GM21723 (cell line): ENCODE measurements at regions not wholly inside any gene's neighbourhood (a gene's known extent, or its start where the extent isn't known, plus 50 kb on each side); places are given as distances from the start of the nearest gene placed in this dataset.

ENCODE experiments used
- ATAC-seq: cut with Tn5 transposase; IDR thresholded peaks from one replicate; pipeline ENCODE4 v1.9.1; 2021; ENCODE audit warnings: mild to moderate bottlenecking, moderate library complexity; ENCODE audit not compliant: unreplicated experiment

DNA sequence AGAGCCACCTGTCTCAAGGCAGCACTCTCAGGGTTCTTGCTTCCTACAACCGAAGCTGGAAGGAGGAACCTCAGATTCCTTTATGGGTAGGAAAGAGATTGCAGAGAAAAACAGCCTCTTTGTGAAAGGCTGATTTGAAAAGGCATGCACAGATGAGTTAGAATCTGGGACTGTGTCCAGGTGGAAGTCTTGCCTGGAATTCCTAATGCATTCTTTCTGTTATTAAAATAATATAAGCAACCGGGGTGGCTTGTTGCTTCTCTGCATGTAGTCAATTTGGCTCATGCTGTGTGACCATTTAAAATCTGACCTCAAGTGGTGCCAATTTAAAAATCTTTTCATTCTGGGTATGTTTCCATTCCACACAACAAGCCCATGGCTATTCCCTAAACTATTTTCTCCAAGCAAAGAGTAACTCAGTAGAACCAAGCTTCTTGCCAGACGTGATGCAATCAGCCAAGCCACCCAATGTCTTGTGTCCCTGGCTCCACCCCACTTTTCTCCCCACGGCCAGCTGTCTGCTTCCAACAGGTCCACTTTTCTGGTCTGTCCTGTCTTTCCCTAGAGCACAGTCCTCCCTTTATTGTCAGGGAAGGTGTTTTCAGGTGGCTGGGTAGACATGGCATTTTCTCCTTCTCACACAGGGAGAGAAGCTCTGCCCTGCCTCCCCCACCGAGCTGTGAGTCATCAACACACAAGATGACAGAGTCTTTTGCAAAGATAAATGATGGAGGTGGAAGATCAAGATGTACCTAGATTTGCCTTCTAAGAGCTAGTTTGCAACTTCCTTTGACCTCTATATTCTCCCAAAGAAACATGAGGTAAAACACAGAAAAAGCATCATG, 394.3 kb downstream of the FOXO1 start:
- no peak for ATAC-seq

DNA sequence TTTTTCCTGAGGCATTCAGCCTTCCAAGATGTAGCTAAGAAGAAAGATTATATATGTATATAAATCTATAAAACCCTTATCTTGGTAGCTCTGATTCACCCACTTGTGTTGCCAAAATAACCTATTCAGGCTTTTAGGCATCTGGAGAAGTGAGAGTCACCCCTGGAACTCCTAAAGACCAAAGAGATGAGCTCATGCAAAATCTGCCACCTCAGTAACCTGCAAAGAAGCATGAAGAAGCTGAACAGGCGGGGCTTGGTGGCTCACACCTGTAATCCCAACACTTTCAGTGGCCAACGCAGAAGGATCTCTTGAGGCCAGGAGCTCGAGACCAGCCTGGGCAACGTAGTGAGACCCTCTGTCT, 393.7 kb downstream of the FOXO1 start:
- no peak for ATAC-seq

DNA sequence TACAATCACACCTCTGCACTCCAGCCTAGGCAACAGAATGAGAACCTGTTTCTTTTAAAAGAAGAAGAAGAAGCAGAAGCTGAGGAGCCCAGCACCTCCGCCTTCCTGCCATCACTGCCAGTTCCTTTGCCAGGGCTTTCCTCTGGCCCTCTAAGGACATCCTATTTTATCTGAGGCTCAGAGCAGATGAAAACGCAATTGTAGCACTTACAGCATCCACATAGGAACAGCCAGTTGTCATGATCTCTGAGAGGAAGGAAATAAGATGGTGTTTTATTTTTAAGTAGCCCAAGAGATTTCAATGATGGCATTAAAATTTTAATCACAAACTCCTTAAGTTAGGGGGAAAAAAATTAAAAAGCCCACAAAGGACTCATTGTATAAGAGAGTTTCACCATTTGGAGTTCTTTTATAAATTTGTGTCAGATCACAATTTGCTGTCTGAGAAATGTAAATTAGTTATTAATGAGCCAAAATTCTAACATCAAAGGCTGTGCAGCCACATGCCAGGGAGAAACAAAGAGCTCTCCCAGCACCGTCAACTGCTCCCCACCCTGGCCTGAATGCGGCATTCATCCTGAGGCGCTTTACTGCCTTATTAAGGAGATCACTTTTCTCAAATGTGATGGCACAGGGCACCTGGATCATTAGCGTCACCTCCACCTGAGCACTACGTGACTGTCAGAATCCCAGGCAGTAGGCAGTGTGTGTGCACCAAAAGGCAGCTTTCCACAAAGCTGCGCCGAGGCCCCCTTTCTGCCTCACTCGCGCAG, 393.0 kb downstream of the FOXO1 start:
- ATAC-seq = no peak

DNA sequence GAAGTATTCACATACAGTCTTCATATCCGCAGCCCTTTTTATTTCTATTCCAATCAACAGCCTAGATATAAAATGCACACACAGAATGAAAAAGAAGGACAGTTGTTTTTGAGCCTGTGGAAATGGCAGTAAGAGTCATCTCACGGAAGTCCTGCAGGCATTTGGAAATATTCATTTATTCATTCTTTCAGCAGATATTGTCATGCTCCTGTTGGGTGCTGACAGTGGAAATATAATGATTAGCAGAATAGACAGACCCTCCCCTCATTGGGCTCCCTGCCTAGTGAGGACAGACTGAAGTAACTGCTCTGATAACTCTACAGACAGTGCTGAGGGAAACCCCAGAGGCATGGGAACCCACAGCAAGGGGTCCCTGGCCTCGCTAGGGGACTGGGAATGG, 392.3 kb downstream of the FOXO1 start:
- no peak for ATAC-seq

DNA sequence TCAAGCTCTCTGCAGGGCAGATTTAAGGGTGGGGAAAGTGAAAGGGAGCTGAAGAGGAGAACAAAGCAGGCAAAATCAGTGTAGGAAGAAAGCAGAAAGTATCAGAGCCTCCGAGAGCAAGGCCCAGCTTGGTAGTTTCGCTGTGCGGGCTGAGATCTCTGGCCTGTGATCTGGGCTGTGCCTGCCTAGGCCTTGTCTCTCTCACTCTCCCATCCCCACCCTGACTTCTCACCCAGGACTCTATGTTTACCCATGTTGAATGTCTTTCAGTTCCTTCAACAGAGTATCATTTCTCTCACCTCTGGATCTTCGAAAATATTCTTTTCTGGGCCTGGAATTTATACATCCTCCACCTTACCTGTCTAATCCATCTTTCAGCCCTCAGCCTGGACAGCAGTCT, 391.3 kb downstream of the FOXO1 start:
- no peak for ATAC-seq

DNA sequence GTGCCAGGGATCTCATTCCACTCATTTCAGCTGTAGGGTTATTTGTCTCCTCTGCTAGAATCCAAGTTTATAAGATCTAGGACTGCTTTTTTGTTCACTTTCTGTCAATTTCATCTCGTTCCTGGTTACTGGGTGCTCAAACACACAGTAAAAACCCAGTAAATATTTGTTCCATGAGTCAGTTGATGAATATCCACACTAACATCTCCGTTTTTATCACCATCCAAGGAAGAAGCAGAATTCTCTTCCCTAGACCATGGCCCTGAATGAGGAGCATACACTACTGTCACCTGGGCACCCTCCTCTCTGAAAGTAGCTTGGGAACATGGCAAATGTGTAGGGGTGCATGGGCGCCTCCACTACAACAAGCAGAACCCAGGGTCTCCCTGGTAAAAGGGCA, 390.8 kb downstream of the FOXO1 start:
- ATAC-seq = no peak

DNA sequence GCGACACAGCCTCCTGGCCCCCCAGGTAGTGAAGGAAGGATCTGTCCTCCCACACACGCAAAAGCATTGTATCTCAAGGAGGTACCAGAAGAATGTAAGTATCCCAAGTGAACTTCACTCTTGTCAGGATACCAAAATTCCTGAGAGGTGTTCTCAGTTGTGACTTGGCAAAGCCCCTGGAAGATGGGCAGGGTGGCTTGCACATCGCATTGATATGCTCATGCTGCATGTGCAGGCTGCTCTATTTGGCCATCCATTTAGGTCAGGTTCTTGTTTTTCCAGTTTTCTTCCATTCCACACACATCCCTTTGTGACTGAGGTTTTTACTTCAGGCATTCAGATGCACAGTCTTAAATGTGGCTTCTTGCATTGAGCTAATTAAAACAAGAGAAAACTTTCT, 382.8 kb downstream of the FOXO1 start:
- ATAC-seq = no peak

DNA sequence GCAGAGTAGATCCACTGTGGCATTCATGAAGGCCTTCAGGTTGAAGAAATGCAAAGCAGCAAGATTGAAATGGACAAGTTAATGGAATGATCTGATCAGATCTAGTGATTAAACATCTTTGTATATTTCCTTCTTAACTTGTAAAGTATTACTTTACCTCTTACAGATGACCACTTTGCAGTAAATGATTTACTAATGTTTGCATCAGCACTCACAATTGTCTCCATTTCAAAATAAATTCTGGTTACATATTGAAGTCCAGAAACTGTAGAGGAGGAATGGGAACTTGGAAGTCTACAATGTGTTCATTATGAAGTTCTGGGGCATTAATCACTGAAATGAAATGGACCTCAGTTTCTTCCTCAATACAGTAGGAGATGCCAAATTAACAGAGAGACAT, 380.8 kb downstream of the FOXO1 start:
- no peak for ATAC-seq

DNA sequence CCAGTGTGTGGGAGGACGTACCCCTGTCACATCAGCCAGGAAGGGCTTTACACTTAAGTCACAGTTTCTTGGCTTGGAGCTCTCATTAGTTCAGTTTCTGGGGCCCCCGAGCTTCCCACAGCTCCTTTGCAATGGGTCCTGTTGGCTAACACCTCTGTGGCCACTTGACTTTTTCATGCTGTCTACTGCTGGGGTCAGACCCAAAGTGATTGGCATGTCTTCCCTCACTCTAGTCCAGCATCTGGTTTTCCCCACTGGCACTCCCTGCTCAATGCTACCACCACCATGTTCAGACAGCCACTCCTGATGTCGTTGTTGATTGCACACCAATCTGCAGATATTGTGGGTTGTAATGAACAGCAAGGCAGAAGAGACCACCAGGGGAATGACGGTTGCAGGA, 379.0 kb downstream of the FOXO1 start:
- ATAC-seq = no peak

DNA sequence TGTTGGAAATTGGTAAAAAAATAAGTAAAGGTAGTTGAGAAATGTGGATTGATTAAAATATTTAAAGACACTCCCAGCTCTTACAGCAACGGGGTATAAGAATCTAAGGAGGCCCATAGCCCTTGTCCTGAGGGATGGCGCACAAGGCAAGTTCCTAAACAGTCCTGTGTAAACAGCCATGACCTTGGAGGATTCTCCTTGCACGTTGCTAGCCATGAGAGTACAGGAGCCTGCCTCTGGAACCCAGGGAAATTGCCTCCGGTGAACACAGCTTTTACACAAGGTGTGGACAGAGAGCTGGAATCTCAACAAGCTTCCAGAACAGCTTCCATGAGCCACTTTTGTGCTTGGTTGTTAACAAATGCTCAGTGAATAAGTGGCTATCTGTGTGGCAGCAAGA, 378.2 kb downstream of the FOXO1 start:
- no peak for ATAC-seq

DNA sequence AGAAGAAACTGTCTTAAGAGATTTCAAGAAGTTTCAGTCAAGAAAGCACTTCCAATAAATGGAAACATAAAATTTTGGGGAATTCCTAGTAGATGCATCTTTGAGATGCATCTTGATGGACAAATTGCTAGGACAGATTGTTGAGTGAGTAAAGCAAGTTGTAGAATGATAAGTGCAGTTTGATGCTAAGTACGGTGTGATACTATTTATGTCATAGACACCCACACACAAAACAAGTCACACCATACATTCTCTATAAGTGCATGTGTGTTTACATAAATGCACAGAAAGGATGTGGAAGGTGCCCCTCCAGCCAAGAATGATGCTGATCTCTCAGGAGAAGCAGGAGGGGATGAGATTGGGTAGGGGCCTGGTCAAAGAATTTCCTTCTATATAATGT, 375.7 kb downstream of the FOXO1 start:
- ATAC-seq = no peak

DNA sequence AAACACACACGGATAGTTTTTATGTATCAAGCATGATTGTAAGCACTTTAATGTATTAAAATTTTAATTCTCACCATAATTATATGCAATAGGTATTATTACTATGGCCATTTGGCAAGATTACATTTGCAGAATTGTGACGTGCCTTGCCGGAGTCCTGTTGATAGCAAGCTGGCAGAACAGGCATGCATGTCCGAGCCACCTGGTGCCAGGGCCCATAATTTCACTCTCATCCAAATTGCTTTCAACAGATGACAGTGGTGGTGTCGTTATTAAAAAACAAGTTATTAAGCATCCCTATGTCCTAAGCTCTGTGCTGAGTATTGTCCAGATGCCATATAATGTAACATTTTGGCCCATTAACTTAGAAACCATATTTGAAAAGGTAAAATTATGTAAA, 374.3 kb downstream of the FOXO1 start:
- ATAC-seq = no peak

DNA sequence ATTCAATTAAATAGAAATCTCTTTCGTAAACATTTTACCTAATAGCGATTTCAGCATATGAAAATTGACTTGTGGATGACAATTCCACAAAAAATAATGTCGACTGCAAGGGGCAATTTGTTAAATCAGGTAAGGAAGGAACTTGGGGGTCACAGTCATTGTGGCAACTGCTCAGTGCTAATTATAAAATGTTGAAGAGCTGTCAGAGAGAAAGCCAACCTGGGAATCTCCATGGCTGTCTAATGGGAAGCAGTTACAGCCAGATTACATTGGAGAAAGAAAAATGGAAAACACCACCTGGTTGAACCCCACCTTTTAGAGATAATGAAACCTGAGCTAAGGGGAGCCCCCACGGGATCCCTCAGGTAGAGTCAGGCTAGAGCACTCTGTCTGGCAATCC, 373.9 kb downstream of the FOXO1 start:
- ATAC-seq = no peak

DNA sequence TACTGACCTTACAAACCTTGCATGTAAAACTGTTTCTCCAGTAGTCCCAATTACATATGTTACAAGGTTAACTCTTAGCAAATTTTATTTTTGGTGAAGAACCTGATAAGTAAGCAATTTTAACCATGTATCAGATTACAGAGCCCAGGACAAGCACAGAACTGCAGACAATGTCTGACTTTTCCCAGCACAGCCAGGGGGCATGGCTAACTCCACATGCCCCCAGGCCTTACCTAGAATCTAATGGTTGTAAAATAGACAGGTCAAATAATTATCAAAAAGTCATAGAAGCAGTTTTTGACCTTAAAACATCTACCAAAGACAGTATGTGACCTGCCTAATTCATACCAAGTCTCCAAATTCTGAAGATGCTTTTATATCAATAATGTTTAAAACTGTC, 364.1 kb downstream of the FOXO1 start:
- ATAC-seq = no peak

DNA sequence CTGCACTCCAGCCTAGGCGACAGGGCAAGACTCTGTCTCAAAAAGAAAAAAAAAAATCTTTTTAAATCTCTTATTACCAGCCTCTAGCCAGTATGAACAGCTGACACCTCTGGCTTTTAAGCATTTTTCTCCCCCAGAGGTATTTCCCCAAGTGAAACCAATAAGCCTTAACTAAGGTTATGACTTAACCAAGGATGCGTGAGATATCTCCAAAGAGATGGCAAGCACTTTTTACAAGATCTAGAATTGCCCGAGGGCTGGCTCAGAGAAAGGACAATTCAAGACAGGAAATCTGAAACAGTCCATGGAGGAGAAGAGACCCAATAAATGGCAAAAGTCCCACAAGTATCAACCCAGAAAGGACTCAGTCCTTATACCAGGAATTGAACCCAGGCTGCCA, 362.1 kb downstream of the FOXO1 start:
- no peak for ATAC-seq

DNA sequence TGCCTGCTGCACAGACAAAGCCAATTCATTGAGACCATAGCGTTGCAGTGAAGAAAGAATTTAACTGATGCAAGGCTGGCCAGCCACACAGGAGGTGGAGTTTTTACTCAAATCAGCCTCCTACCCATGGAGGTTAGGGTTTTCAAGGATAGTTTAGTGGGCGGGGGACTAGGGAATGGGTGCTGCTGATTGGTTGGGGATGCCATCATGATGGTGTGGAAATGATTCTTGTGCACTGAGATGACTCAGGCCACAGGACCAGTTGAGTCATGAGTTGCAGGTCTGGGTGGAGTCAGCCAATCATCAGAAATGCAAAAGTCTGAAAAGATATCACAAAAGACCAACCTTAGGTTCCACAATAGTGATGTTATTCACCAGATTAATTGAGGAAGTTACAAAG, 359.6 kb downstream of the FOXO1 start:
- no peak for ATAC-seq

DNA sequence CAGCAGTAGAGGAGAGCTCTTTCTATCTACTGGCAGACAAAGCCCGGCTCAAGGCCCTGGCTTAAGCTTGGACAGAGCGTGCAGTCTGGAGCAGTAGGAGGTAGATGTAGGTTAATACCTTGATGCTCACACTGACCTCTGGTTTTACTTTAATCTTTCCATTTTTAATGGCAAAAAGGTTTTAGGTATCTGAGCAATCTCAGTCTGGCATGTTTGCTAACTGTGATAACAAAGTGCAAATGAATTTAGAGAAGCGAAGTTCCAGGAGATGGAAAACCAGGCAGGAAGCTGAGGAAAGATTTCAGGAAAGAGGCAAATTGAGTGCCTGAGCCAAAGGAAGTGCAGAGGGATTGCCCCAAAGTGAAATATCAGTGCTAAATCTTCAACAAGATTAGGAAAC, 356.6 kb downstream of the FOXO1 start:
- ATAC-seq = no peak

DNA sequence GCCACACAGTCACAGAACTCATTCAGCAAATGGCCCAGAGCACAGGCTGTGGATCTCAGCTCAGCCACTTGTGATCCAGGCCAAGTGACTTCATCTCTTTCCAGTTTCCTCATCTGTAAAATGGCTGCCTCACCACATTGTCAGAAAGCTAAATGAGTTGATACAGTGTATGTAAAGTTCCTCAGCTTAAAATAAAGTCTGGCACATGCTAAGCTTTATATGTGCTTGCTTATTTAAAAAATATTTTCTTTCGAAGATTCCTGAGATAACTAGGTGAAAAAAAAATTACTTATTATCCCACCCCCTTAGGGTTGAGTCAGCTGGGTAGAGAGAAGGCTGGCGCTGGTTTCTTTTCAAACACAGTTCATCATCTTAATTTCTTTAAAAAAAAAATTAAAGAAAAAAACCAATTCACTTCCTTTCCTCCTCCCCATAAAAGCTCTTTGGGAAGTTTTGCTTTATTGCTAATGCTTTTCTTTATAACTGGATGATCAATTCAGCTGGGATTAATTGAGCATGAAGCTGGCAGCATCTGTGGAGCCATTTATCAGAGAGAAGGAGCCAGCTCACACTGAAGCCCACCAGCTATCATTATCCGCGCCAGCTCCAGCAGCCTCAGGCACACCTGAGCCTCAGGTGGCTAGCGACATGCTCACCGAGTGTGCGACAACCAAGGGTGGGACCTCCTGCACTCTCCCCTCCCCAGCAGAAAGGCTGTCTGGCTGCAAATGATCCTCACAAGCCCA, 354.9 kb downstream of the FOXO1 start:
- ATAC-seq = no peak

DNA sequence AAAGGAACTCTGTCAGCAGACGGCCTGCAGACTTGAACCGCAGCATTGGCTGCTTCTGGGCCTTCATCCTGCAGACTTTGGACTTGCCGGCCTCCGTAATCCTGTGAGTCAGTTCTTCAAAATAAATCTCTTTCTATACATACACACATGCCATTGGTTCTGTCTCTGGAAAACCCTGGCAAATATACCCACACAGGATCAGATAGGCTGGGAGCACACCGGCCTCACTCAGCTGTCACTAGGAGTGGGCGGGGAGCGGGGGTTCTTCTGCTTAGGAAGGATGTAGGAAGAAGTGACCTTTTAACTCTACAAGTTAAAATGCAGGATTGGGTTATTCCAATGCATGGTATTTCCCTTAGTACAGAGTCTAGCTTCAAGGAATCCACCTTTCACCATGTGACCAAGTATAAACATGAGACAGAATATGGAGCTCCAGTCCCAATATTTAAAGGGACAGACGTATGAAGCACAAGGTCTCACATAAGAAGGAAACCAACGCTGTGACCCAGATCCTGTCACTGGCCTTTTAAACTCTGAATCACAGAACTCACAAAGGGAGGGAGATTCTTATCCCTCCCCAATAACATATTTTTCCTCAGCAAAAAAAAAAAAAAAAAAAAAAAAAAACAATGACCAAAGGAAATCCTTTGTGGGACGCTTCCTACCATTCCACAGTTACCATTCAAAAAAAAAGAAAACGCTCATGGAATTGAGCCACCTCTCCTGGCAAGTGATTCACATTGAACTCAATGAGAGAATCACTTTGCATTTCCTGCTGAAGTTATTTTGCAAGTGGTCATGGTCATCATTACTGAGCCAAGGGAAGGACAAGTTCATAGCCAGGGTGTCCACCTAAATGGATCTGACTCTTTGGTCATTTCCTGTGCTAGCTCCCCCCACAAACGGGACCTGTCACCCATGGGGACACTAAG, 352.9 kb downstream of the FOXO1 start:
- no peak for ATAC-seq

DNA sequence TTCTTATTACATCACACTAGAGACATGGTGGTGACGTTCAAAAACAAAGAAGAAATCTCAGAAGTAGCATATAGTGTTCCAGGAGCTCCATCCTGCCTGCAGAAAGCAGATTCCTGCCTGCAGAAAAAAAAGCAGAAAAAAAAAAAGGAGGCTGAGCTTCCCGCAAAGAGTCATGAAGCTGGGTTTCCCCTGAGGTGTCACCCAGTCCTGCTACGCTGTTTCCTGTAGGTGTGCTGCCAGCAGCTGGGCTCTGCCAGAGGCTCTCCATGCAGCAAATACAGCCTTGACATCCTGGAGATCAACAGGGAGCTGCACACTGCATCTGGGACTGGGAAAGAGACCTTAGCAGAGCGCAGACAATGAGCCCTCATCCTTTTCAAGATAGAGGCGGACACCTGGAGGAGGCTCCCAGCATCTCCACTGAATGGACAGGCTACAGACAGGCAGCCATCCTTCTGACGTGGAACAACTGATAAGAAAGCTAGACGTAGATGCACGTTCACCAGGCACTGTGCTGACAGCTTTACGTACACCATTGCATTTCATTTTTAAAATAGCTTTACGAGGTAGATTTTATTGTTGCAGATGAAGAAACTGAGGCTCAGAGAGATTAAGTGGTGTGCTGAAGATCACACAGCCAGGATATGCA, 350.9 kb downstream of the FOXO1 start:
- ATAC-seq = no peak
